ENCODE measurements at regions not wholly inside any gene's neighbourhood (a gene's known extent, or its start where the extent isn't known, plus 50 kb on each side); places are given as distances from the start of the nearest gene placed in this dataset.
"Not testable (repeated sequence)": the region's sequence is repeated elsewhere in the genome, so short reads cannot be mapped to it uniquely, and the experiment has no call there.

DNA sequence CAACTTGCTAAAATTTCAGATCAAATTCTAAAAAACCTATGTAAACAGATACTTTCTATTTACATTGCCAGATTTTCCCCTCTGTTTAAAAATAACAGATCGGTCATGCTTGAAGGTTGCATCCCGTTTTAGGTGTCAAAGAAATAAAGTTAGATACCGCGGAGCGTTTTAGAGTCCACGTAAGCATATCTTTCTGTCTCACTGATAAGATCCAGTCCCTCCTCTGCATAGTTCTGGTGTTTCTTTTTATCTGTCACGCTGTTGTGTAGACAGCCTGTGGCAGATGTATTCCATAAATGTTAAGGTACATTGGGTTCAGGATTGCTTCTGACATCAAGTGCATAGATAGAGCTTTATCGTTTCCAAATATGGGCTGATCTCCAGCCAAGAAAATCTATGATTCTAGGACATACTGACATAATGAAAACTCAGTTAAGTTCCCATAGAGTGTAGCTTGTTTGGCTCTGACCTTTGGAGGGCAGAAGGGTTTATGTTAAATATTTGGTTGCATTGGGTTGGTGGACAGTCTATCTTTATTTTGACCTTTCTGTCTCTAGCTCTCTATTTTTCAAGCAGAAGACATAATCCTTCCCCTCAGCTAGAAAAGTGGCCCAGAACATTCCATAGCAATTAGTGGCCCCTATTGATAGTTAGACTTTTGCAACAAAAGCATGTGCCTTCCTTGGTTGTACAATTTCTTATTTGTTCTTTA, 109.2 kb downstream of the GPR85 start:
- H3K27me3 ChIP-seq (ENCODE audit: insufficient read depth, low read length, poor library complexity); H3K79me2 ChIP-seq (ENCODE audit: control insufficient read depth, insufficient read depth, low read length); H3K4me2 ChIP-seq (ENCODE audit: low read length); H3K27ac ChIP-seq (ENCODE audit: low read depth, low read length); H3K36me3 ChIP-seq (ENCODE audit: control insufficient read depth, insufficient read depth, low read length); H2AK5ac ChIP-seq (ENCODE audit: low read length); H3K56ac ChIP-seq (ENCODE audit: low read length); H4K8ac ChIP-seq (ENCODE audit: low read depth, low read length); H2BK5ac ChIP-seq (ENCODE audit: low read length); H3K23ac ChIP-seq (ENCODE audit: low read length); H3K4ac ChIP-seq (ENCODE audit: low read depth, low read length); DNase-seq; H3K79me1 ChIP-seq (ENCODE audit: low read length); H2BK120ac ChIP-seq (ENCODE audit: low read depth, low read length); H4K5ac ChIP-seq (ENCODE audit: low read length); H3K18ac ChIP-seq (ENCODE audit: low read length); H2BK15ac ChIP-seq (replicated peaks; ENCODE audit: low read depth); H3K4me1 ChIP-seq (ENCODE audit: control insufficient read depth, low read depth, low read length); H3K9ac ChIP-seq (ENCODE audit: low read length); H3K4me3 ChIP-seq (ENCODE audit: low read length): not testable (repeated sequence)
- no CpG with 5 or more reads among the region's 8 CpGs for WGBS (ENCODE audit: extremely low coverage, insufficient coverage, low lambda C conversion rate)

DNA sequence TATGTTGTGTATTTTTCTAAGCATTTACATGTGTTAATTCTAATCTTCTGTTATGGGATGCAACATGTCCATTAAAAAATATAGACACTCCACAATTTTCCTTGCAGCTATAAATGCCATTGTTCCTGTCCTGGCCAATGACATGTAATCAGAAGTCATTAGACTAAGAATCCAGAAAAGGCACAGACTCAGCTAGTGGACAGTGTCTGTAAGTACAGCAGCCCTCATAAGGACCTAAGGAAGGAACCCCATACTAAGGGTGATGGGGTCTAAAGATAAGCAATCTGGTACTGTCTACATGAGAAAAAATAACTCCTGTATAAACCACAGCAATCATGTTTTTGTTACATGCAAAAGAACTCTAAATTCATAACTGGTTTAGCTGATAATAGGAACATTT, 115.9 kb downstream of the GPR85 start:
- Histone ChIP-seq H3K79me1 (ENCODE audit: low read length) (no peaks in the 10 kb centered on the region), H4K5ac (ENCODE audit: low read length) (no peak overlapping the region), H2BK15ac (replicated peaks; ENCODE audit: low read depth) (no peak overlapping the region), H2AK5ac (ENCODE audit: low read length) (no peak overlapping the region), H3K18ac (ENCODE audit: low read length) (no peak overlapping the region), H4K8ac (ENCODE audit: low read depth, low read length) (no peak overlapping the region), H3K9ac (ENCODE audit: low read length) (no peak overlapping the region), H3K79me2 (ENCODE audit: control insufficient read depth, insufficient read depth, low read length) (no peaks in the 10 kb centered on the region), H2BK120ac (ENCODE audit: low read depth, low read length) (no peak overlapping the region), H3K4me3 (ENCODE audit: low read length) (no peak overlapping the region), H3K4me2 (ENCODE audit: low read length) (no peak overlapping the region), H3K27ac (ENCODE audit: low read depth, low read length) (no peak overlapping the region), H3K4ac (ENCODE audit: low read depth, low read length) (no peak overlapping the region), H3K23ac (ENCODE audit: low read length) (no peak overlapping the region), H3K4me1 (ENCODE audit: control insufficient read depth, low read depth, low read length) (no peaks in the 10 kb centered on the region), H3K36me3 (ENCODE audit: control insufficient read depth, insufficient read depth, low read length) (no peaks in the 10 kb centered on the region), H3K56ac (ENCODE audit: low read length) (no peak overlapping the region), H2BK5ac (ENCODE audit: low read length) (no peak overlapping the region), H3K27me3 (ENCODE audit: insufficient read depth, low read length, poor library complexity) (no peaks in the 10 kb centered on the region)
- DNase-seq: no peak

DNA sequence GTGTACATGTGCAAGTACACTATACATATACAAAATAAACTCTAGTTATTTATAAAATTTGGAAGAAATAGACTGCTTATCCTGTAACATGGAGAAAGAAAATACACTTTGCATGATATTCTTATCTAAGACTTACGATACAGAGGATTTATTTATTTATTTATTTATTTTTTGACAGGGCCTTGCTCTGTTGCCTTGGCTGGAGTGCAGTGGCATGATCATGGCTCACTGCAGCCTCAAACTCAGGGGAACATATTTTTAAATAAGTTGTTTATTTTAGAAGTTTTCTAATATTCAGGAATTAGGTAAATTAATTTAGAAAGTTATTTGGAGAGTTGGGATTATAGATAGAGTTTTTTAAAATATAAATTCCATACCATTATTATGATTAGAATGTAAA, 116.7 kb downstream of the GPR85 start:
- Histone ChIP-seq H3K4ac (ENCODE audit: low read depth, low read length) (no peak overlapping the region), H3K4me3 (ENCODE audit: low read length) (no peak overlapping the region), H3K23ac (ENCODE audit: low read length) (no peak overlapping the region), H2BK5ac (ENCODE audit: low read length) (no peak overlapping the region), H3K27me3 (ENCODE audit: insufficient read depth, low read length, poor library complexity) (no peaks in the 10 kb centered on the region), H3K79me2 (ENCODE audit: control insufficient read depth, insufficient read depth, low read length) (no peaks in the 10 kb centered on the region), H4K5ac (ENCODE audit: low read length) (no peak overlapping the region), H3K36me3 (ENCODE audit: control insufficient read depth, insufficient read depth, low read length) (no peaks in the 10 kb centered on the region), H3K56ac (ENCODE audit: low read length) (no peak overlapping the region), H3K9ac (ENCODE audit: low read length) (no peak overlapping the region), H2BK120ac (ENCODE audit: low read depth, low read length) (no peak overlapping the region), H4K8ac (ENCODE audit: low read depth, low read length) (no peak overlapping the region), H3K79me1 (ENCODE audit: low read length) (no peaks in the 10 kb centered on the region), H3K18ac (ENCODE audit: low read length) (no peak overlapping the region), H3K4me1 (ENCODE audit: control insufficient read depth, low read depth, low read length) (no peaks in the 10 kb centered on the region), H2AK5ac (ENCODE audit: low read length) (no peak overlapping the region), H3K27ac (ENCODE audit: low read depth, low read length) (no peak overlapping the region), H3K4me2 (ENCODE audit: low read length) (no peak overlapping the region), H2BK15ac (replicated peaks; ENCODE audit: low read depth) (no peak overlapping the region)
- no peak for DNase-seq
- WGBS (ENCODE audit: extremely low coverage, insufficient coverage, low lambda C conversion rate): no CpG with 5 or more reads among the region's 1 CpG

DNA sequence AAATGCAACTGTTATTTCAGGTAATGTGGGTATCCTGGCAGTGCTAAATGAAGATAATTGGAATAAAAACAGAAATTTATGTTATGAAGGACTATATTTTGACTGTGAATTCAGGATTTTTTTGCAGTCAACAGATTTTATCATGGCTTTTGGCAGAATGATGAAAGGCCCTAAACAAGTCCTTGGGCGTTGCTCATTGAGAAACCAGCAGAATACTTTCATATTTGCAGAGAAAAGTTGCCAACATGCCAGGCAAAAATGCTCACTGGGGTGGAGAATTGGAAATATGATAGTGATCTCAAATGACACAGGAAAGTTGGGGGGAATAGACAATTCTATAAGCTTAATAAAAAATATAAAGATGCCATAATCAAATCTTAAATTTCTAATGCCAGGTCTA, 121.1 kb downstream of the GPR85 start:
- Histone ChIP-seq H3K9ac (ENCODE audit: low read length) (no peak overlapping the region), H3K4me2 (ENCODE audit: low read length) (no peak overlapping the region), H3K4me1 (ENCODE audit: control insufficient read depth, low read depth, low read length) (no peaks in the 10 kb centered on the region), H2BK5ac (ENCODE audit: low read length) (no peak overlapping the region), H4K5ac (ENCODE audit: low read length) (no peak overlapping the region), H2AK5ac (ENCODE audit: low read length) (no peak overlapping the region), H3K23ac (ENCODE audit: low read length) (no peak overlapping the region), H3K27me3 (ENCODE audit: insufficient read depth, low read length, poor library complexity) (no peaks in the 10 kb centered on the region), H3K56ac (ENCODE audit: low read length) (no peak overlapping the region), H2BK120ac (ENCODE audit: low read depth, low read length) (no peak overlapping the region), H3K27ac (ENCODE audit: low read depth, low read length) (no peak overlapping the region), H4K8ac (ENCODE audit: low read depth, low read length) (no peak overlapping the region), H3K18ac (ENCODE audit: low read length) (no peak overlapping the region), H3K4me3 (ENCODE audit: low read length) (no peak overlapping the region), H2BK15ac (replicated peaks; ENCODE audit: low read depth) (no peak overlapping the region), H3K79me1 (ENCODE audit: low read length) (no peaks in the 10 kb centered on the region), H3K4ac (ENCODE audit: low read depth, low read length) (no peak overlapping the region), H3K79me2 (ENCODE audit: control insufficient read depth, insufficient read depth, low read length) (no peaks in the 10 kb centered on the region), H3K36me3 (ENCODE audit: control insufficient read depth, insufficient read depth, low read length) (no peaks in the 10 kb centered on the region)
- WGBS (ENCODE audit: extremely low coverage, insufficient coverage, low lambda C conversion rate): no CpG with 5 or more reads among the region's 1 CpG
- DNase-seq: no peak

DNA sequence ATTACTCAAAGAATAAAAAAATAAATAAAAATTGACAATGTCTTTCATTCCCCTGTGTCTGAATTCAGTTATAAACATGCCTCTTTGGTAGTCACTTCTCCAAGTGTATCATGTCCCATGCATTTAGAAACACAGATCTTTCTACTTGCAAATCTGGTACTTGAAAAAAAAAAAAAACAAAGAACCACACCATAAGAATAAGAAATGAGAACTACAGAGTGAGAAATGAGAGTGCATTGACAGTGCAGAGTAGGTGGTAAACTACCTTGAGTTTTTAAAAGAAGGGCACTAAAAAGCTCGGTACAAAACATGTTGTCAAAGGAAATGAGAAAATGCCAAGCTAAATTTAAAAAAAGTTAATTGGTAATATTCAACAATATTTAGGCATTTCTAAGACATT, 123.0 kb downstream of the GPR85 start:
- Histone ChIP-seq H4K5ac (ENCODE audit: low read length) (no peak overlapping the region), H3K18ac (ENCODE audit: low read length) (no peak overlapping the region), H3K56ac (ENCODE audit: low read length) (no peak overlapping the region), H4K8ac (ENCODE audit: low read depth, low read length) (no peak overlapping the region), H3K27me3 (ENCODE audit: insufficient read depth, low read length, poor library complexity) (no peaks in the 10 kb centered on the region), H3K4me1 (ENCODE audit: control insufficient read depth, low read depth, low read length) (no peaks in the 10 kb centered on the region), H2BK120ac (ENCODE audit: low read depth, low read length) (no peak overlapping the region), H3K4ac (ENCODE audit: low read depth, low read length) (no peak overlapping the region), H3K9ac (ENCODE audit: low read length) (no peak overlapping the region), H2BK15ac (replicated peaks; ENCODE audit: low read depth) (no peak overlapping the region), H3K4me2 (ENCODE audit: low read length) (no peak overlapping the region), H3K23ac (ENCODE audit: low read length) (no peak overlapping the region), H2BK5ac (ENCODE audit: low read length) (no peak overlapping the region), H2AK5ac (ENCODE audit: low read length) (no peak overlapping the region), H3K4me3 (ENCODE audit: low read length) (no peak overlapping the region), H3K79me1 (ENCODE audit: low read length) (no peaks in the 10 kb centered on the region), H3K36me3 (ENCODE audit: control insufficient read depth, insufficient read depth, low read length) (no peaks in the 10 kb centered on the region), H3K79me2 (ENCODE audit: control insufficient read depth, insufficient read depth, low read length) (no peaks in the 10 kb centered on the region), H3K27ac (ENCODE audit: low read depth, low read length) (no peak overlapping the region)
- no peak for DNase-seq
- WGBS (ENCODE audit: extremely low coverage, insufficient coverage, low lambda C conversion rate): no CpG with 5 or more reads among the region's 1 CpG

DNA sequence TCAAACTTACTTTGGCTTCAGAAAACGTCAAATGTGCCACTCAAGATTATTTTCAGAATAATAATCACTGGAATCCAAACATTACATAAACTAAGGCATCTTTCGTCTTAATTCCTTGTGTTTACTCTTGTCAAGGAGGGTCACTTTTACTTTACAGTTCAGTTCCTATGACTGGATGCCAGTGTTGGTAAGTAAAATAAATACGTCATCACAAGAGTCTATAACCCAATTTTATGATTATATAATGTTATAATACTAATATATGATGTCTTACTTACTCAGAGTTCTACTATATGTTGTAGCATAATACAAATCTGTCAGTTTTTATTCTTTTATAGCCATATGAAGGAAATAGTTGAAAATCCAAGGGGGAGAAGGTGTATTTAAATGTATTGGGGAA, 123.8 kb downstream of the GPR85 start:
- no peaks in the 10 kb centered on the region for H3K4me1 ChIP-seq (ENCODE audit: control insufficient read depth, low read depth, low read length)
- H3K4me2 ChIP-seq (ENCODE audit: low read length): no peak overlapping the region
- no peak overlapping the region for H2BK15ac ChIP-seq (replicated peaks; ENCODE audit: low read depth)
- no peak overlapping the region for H3K23ac ChIP-seq (ENCODE audit: low read length)
- no peaks in the 10 kb centered on the region for H3K79me2 ChIP-seq (ENCODE audit: control insufficient read depth, insufficient read depth, low read length)
- no peak overlapping the region for H2BK120ac ChIP-seq (ENCODE audit: low read depth, low read length)
- H3K9ac ChIP-seq (ENCODE audit: low read length): no peak overlapping the region
- no peak overlapping the region for H3K4me3 ChIP-seq (ENCODE audit: low read length)
- no peak for DNase-seq
- no peak overlapping the region for H3K4ac ChIP-seq (ENCODE audit: low read depth, low read length)
- no peak overlapping the region for H2AK5ac ChIP-seq (ENCODE audit: low read length)
- no peak overlapping the region for H4K5ac ChIP-seq (ENCODE audit: low read length)
- no peak overlapping the region for H3K56ac ChIP-seq (ENCODE audit: low read length)
- WGBS (ENCODE audit: extremely low coverage, insufficient coverage, low lambda C conversion rate): no CpG with 5 or more reads among the region's 3 CpGs
- H3K18ac ChIP-seq (ENCODE audit: low read length): no peak overlapping the region
- no peak overlapping the region for H2BK5ac ChIP-seq (ENCODE audit: low read length)
- H4K8ac ChIP-seq (ENCODE audit: low read depth, low read length): no peak overlapping the region
- H3K27ac ChIP-seq (ENCODE audit: low read depth, low read length): no peak overlapping the region
- H3K27me3 ChIP-seq (ENCODE audit: insufficient read depth, low read length, poor library complexity): no peaks in the 10 kb centered on the region
- no peaks in the 10 kb centered on the region for H3K79me1 ChIP-seq (ENCODE audit: low read length)
- H3K36me3 ChIP-seq (ENCODE audit: control insufficient read depth, insufficient read depth, low read length): no peaks in the 10 kb centered on the region

Data from mesendoderm (in vitro differentiated cells).